ENCODE measurements at regions not wholly inside any gene's neighbourhood (a gene's known extent, or its start where the extent isn't known, plus 50 kb on each side); places are given as distances from the start of the nearest gene placed in this dataset.
"Not testable (repeated sequence)": the region's sequence is repeated elsewhere in the genome, so short reads cannot be mapped to it uniquely, and the experiment has no call there.

DNA sequence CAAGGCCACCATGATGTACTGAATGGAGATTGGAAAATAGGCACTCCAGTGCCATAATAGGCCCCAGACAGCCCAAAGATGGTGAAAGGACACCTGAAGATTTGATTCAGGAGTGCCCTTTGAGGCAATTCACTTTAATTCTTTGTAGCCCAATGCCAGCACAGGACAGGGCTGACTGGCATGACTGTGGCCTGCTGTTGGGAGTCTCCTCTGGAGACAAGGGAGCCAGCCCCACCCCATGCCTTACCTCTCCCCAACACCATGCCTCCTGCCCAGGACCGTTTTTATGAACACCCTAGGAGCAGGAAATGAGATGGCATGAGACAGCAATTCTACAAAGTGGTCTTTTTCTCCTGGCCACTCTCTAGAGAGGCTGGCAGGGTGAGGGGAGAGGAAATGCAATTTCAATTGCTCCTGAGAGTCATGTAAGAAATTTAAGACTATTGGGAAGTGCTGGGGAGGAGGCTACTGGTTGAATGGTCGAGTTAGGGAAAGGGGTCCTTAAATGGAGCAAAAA is 94.2 kb upstream of the MAMLD1 start:
- Histone ChIP-seq H3K9me2 (replicated peaks; ENCODE audit: insufficient read depth, low read length) (no peaks in the 10 kb centered on the region), H4K20me1 (ENCODE audit: insufficient read depth, low read length) (no peaks in the 10 kb centered on the region), H3K79me2 (ENCODE audit: low read length) (no peaks in the 10 kb centered on the region), H3K36me3 (replicated peaks; ENCODE audit: insufficient read depth, low read length) (no peaks in the 10 kb centered on the region), H3K9me3 (replicated peaks; ENCODE audit: insufficient read depth, low read length) (no peaks in the 10 kb centered on the region), H3K4me3 (ENCODE audit: low read length) (no peak overlapping the region), H3K27me3 (replicated peaks; ENCODE audit: insufficient read depth, low read length) (no peaks in the 10 kb centered on the region), H2AFZ (ENCODE audit: low read length) (no peak overlapping the region), H3K27ac (ENCODE audit: low read length) (no peak overlapping the region), H3K4me2 (ENCODE audit: low read depth, low read length) (no peak overlapping the region), H3K4me1 (ENCODE audit: low read length) (no peaks in the 10 kb centered on the region), H3K9ac (ENCODE audit: low read length) (no peak overlapping the region), H3F3A (ENCODE audit: insufficient read depth, low read length) (no peaks in the 10 kb centered on the region)
- DNase-seq, result no peak
- TF ChIP-seq, protein P1, sequence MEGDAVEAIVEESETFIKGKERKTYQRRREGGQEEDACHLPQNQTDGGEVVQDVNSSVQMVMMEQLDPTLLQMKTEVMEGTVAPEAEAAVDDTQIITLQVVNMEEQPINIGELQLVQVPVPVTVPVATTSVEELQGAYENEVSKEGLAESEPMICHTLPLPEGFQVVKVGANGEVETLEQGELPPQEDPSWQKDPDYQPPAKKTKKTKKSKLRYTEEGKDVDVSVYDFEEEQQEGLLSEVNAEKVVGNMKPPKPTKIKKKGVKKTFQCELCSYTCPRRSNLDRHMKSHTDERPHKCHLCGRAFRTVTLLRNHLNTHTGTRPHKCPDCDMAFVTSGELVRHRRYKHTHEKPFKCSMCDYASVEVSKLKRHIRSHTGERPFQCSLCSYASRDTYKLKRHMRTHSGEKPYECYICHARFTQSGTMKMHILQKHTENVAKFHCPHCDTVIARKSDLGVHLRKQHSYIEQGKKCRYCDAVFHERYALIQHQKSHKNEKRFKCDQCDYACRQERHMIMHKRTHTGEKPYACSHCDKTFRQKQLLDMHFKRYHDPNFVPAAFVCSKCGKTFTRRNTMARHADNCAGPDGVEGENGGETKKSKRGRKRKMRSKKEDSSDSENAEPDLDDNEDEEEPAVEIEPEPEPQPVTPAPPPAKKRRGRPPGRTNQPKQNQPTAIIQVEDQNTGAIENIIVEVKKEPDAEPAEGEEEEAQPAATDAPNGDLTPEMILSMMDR (IDR thresholded peaks at IDR 0.05; ENCODE audit: low read length), result no peak
- no peak for TF ChIP-seq EZH2 (optimal IDR thresholded peaks at IDR 0.05; ENCODE audit: low read depth, low read length)
- TF ChIP-seq EZH2phosphoT487 (IDR thresholded peaks at IDR 0.05; ENCODE audit: low read length), result no peak

DNA sequence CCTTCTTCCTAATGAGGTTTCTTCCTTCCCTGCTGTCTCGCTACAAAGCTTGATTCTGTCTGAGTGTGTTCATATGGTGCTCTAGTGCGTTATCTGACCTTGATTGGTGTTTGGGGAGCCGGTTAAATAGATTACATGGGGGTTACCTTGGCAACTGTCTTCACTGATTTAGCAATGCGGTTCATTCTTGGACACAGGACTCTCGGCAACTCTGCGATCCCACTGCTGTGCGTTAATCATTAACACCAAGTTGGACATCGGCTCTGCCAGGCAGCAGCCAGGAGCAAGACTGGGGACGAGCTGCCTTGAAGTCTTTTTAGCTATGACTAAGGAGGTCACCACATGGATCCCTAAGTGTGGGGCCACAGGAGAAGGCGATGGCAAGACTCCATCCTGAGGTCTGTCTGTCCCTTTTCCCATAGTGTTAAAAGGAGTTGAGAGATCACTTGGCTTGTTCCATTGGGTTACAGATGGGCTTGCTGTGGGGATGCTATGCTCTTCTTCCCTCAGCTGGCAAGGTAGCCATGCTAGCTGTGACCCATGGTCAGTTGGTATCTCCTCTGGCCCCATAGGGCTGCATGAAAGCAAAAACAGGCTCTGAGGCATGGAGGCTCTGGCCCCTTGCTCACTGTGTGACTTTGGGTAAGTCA is 93.4 kb upstream of the MAMLD1 start:
- Histone ChIP-seq H3K9me2 (replicated peaks; ENCODE audit: insufficient read depth, low read length) (no peaks in the 10 kb centered on the region), H3K36me3 (replicated peaks; ENCODE audit: insufficient read depth, low read length) (no peaks in the 10 kb centered on the region), H2AFZ (ENCODE audit: low read length) (no peak overlapping the region), H3K79me2 (ENCODE audit: low read length) (no peaks in the 10 kb centered on the region), H3K4me3 (ENCODE audit: low read length) (no peak overlapping the region), H3K4me1 (ENCODE audit: low read length) (no peaks in the 10 kb centered on the region), H4K20me1 (ENCODE audit: insufficient read depth, low read length) (no peaks in the 10 kb centered on the region), H3F3A (ENCODE audit: insufficient read depth, low read length) (no peaks in the 10 kb centered on the region), H3K9ac (ENCODE audit: low read length) (no peak overlapping the region), H3K27me3 (replicated peaks; ENCODE audit: insufficient read depth, low read length) (no peaks in the 10 kb centered on the region), H3K4me2 (ENCODE audit: low read depth, low read length) (no peak overlapping the region), H3K27ac (ENCODE audit: low read length) (no peak overlapping the region), H3K9me3 (replicated peaks; ENCODE audit: insufficient read depth, low read length) (no peaks in the 10 kb centered on the region)
- TF ChIP-seq EZH2phosphoT487 (IDR thresholded peaks at IDR 0.05; ENCODE audit: low read length) (no peak), EZH2 (optimal IDR thresholded peaks at IDR 0.05; ENCODE audit: low read depth, low read length) (no peak)
- TF ChIP-seq, protein P1 (IDR thresholded peaks at IDR 0.05; ENCODE audit: low read length), result no peak
- DNase-seq, result no peak

DNA sequence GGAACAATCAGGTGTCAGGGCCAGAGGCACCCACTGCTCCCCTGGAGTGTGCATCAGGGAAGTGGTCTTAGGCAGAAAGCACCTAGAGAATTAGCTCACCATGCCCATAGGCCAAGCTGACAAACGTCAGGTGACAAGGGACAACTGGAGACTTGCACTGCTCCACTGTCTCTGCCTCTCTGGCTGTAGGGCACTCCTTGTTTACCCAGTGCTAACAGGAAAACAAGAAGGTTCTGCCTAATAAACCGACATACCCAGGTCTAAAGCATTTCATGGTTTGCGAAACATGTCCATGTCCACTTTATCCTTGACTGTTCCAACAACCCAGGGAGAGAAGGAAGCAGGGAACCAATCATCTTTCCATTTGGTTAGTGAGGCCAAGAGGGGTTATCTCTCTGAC is 92.5 kb upstream of the MAMLD1 start:
- H3F3A ChIP-seq (ENCODE audit: insufficient read depth, low read length), result no peaks in the 10 kb centered on the region
- H3K4me3 ChIP-seq (ENCODE audit: low read length), result no peak overlapping the region
- H3K36me3 ChIP-seq (replicated peaks; ENCODE audit: insufficient read depth, low read length), result no peaks in the 10 kb centered on the region
- no peaks in the 10 kb centered on the region for H4K20me1 ChIP-seq (ENCODE audit: insufficient read depth, low read length)
- no peak overlapping the region for H3K27ac ChIP-seq (ENCODE audit: low read length)
- no peak overlapping the region for H3K4me2 ChIP-seq (ENCODE audit: low read depth, low read length)
- H3K27me3 ChIP-seq (replicated peaks; ENCODE audit: insufficient read depth, low read length), result no peaks in the 10 kb centered on the region
- H3K4me1 ChIP-seq (ENCODE audit: low read length), result no peaks in the 10 kb centered on the region
- no peak for DNase-seq
- H2AFZ ChIP-seq (ENCODE audit: low read length), result no peak overlapping the region
- no peak overlapping the region for H3K9ac ChIP-seq (ENCODE audit: low read length)
- H3K9me2 ChIP-seq (replicated peaks; ENCODE audit: insufficient read depth, low read length), result no peaks in the 10 kb centered on the region
- no peaks in the 10 kb centered on the region for H3K79me2 ChIP-seq (ENCODE audit: low read length)
- no peaks in the 10 kb centered on the region for H3K9me3 ChIP-seq (replicated peaks; ENCODE audit: insufficient read depth, low read length)
- TF ChIP-seq EZH2 (optimal IDR thresholded peaks at IDR 0.05; ENCODE audit: low read depth, low read length) (no peak), EZH2phosphoT487 (IDR thresholded peaks at IDR 0.05; ENCODE audit: low read length) (no peak)
- TF ChIP-seq, protein P1 (IDR thresholded peaks at IDR 0.05; ENCODE audit: low read length), result no peak

DNA sequence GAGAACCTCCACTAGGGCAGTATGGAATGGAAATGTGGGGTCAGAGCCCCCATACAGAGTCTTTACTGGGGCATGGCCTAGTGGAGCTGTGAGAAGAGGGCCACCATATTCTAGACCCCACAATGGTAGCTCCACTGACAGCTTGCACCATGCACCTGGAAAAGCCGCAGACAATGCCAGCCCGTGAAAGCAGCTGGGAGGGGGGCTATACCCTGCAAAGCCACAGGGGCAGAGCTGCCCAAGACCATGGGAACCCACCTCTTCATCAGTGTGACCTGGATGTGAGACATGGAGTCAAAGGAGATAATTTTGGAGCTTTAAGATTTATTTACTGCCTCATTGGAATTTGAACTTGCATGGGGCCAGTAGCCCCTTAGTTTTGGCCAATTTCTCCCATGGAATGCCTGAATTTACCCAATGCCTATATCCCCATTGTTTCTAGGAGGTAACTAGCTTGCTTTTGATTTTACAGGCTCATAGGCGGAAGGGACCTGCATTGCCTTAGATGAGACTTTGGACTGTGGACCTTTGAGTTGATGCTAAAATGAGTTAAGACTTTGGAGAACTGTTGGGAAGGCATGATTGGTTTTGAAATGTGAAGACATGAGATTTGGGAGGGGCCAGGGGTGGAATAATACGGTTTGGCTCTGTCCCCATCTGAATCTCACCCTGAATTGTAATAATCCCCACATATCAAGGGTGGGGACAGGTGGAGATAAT is 89.4 kb upstream of the MAMLD1 start:
- not testable (repeated sequence) for H4K20me1 ChIP-seq (ENCODE audit: insufficient read depth, low read length); H3K4me3 ChIP-seq (ENCODE audit: low read length); H3K27me3 ChIP-seq (replicated peaks; ENCODE audit: insufficient read depth, low read length); DNase-seq; H3K9me2 ChIP-seq (replicated peaks; ENCODE audit: insufficient read depth, low read length); H3K9ac ChIP-seq (ENCODE audit: low read length); H3K79me2 ChIP-seq (ENCODE audit: low read length); H3K9me3 ChIP-seq (replicated peaks; ENCODE audit: insufficient read depth, low read length); H3K27ac ChIP-seq (ENCODE audit: low read length); H3F3A ChIP-seq (ENCODE audit: insufficient read depth, low read length); H3K4me1 ChIP-seq (ENCODE audit: low read length); H3K36me3 ChIP-seq (replicated peaks; ENCODE audit: insufficient read depth, low read length); H2AFZ ChIP-seq (ENCODE audit: low read length); H3K4me2 ChIP-seq (ENCODE audit: low read depth, low read length)

All from MM.1S (cell line).